HG03196 (cell line): ENCODE measurements at regions not wholly inside any gene's neighbourhood (a gene's known extent, or its start where the extent isn't known, plus 50 kb on each side); places are given as distances from the start of the nearest gene placed in this dataset.
"Not testable (repeated sequence)": the region's sequence is repeated elsewhere in the genome, so short reads cannot be mapped to it uniquely, and the experiment has no call there.

Source experiments
- ATAC-seq: cut with Tn5 transposase; IDR thresholded peaks from one replicate; pipeline ENCODE4 v1.9.1; 2021; ENCODE audit not compliant: unreplicated experiment

DNA sequence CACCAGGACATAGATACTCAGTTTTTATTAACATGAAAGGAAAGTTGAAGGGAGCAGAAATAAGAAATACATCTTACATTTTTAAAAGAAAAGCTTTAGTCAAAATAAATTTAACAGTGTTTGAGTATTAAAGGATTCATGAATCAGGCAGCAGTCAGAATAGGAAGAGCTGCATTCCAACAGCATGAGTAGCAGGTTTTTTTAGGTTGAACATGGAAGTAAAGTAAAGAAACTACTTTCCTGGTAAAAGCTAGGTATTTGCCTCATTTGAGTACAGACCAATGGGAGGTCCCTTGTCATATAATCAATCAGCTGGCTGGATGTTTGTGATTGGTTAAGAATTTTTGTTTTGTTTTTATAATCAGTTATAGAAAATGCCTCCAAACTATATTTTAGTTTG lies 645.9 kb upstream of the INTU start:
- ATAC-seq = no peak

- ATAC-seq = no peak
These were observed 640.8 kb upstream of the INTU start for GRCh38 chr4:126991965-126992364.

DNA sequence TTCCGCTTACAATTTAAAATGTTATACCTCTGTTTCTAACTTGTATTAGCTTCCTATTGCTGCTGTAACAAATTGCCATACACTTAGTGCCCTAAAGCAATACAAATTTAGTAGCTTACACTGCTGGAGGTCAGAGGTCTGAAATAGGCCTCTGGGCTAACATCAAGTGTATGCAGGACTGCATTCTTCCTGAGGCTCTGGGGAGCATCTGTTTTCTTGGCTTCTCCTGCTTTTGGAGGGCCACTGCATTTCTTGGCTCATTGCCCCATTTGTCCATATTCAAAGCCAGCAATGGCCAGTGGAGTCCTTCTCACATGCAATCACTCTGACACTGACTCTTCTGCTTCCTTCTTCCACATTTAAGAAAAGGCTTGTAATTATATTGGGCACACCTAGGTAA lies 639.8 kb upstream of the INTU start:
- no peak for ATAC-seq

DNA sequence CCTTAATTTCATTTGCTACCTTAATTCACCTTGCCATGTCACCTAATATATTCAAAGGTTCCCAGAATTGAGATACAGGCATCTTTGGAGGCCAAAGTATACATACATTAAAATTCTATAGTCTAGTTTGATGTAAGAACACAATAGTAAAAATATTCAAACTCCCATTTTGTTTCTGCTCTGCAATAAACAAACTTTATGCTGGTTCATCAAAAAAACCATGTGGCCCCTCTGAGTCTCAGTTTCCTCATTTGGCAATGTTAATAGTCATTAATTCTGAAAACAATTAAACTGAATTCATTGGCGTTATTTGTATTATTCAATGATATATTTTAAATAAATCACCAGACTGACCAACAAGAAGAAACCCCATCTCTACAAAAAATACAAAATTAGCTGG lies 639.4 kb upstream of the INTU start:
- no peak for ATAC-seq

GRCh38 chr4:126995235-126995634 lies 637.5 kb upstream of the INTU start:
- ATAC-seq = no peak

DNA sequence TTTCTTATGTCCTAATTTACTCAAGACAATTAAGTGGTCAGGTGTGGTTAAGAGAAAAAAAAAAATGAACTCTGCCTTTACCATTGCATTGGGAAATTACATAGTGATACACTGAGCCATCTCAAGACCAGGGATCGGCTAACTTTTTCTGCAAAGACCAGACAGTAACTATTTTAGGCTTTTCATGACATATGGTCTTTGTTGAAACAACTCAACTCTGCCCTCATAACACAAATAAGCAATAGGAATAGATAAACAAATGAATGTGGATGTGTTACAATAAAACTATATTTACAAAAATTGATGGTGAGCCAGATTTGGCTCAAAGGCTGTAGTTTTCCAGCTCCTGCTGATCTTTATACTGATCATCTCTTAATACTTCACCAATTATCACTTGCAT lies 632.6 kb upstream of the INTU start:
- ATAC-seq = no peak

GRCh38 chr4:127000846-127001245 lies 631.9 kb upstream of the INTU start:
- no peak for ATAC-seq

DNA sequence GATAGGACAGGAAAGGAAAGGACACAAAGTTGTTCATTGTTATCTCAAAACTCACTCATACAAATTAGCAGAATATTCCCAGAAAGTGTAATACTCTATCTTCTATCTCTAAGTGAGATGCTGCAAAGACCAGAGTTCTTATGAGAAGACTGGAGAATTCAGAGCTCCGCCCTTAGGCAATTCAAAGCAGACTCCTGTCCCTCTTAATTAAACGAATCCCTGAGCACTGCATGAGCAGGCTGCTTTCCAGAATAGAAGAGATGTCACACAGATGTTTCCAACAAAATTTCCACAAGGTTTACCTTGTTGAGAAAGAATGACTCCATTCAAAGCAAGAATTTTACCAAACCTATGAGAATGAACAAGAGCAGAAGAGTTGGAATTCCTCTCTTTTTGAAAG lies 630.8 kb upstream of the INTU start:
- ATAC-seq = no peak

DNA sequence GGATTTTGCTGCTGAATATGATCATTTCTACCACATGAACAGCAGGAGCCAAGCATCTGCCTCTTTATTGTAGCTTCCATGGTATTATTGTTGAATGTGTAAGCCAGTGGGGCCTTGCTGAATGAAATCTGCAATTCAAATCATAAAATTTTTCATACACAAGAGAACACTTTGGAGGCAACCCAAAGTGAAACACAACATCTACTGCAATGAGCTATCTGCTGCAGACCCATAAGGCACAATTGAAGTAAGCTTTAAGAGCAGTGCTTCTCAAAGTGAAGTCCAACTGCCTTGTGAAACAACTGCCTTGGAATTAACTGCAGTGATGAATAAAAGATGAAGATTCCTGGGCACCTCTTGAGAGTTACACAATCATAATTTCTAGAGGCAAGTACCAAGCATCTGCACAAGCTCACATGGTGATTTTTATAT lies 626.3 kb upstream of the INTU start:
- no peak for ATAC-seq

- no peak for ATAC-seq
These were observed 625.5 kb upstream of the INTU start for GRCh38 chr4:127007305-127007704.

DNA sequence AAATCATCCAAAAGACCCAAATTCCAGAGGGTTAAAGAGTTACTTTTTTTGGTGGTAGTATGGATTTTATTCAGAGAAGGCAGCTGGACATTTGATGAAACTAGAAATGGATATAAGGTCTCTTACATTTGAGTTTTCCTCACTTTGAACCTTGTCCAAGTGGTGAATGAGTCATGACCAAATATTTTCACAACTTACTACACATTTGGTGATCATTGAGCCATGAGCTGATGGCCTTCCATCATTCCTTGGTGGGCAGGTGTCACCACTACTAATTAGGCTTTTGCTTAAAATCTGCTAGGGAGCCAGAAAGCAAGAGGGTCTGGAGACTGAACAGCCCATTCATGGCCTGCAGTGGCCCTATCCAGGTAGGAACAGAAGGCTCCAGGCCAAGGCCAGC lies 620.2 kb upstream of the INTU start:
- ATAC-seq = no peak

GRCh38 chr4:127015667-127016117 lies 617.1 kb upstream of the INTU start:
- ATAC-seq = no peak

- ATAC-seq = no peak
These were observed 614.4 kb upstream of the INTU start for GRCh38 chr4:127018381-127018780.

DNA sequence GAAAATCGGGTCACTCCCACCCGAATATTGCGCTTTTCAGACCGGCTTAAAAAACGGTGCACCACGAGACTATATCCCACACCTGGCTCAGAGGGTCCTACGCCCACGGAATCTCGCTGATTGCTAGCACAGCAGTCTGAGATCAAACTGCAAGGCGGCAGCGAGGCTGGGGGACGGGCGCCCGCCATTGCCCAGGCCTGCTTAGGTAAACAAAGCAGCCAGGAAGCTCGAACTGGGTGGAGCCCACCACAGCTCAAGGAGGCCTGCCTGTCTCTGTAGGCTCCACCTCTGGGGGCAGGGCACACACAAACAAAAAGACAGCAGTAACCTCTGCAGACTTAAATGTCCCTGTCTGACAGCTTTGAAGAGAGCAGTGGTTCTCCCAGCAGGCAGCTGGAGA lies 611.9 kb upstream of the INTU start:
- not testable (repeated sequence) for ATAC-seq

DNA sequence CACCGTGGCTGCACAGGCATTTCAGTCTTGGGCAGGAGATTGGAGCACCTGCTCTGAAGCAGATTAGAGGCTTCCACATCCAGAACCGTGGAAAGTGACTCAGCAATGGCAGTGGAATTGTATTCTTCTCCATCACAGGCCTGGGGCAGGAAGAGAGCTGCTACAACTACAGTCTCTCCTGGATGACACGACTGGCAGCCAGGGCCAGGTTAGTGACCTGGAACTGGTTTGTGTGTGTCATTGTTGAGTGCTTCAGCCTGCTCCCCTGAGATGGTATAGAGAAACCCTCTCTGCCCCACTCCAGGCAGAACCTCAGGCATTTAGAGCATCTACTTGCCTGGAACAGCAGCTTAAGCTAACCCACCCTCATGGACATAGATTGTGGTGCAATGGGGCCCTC lies 596.5 kb upstream of the INTU start:
- ATAC-seq = no peak

GRCh38 chr4:127045861-127046260 lies 586.9 kb upstream of the INTU start:
- no peak for ATAC-seq

- no peak for ATAC-seq
These were observed 584.8 kb upstream of the INTU start for GRCh38 chr4:127047930-127048329.

DNA sequence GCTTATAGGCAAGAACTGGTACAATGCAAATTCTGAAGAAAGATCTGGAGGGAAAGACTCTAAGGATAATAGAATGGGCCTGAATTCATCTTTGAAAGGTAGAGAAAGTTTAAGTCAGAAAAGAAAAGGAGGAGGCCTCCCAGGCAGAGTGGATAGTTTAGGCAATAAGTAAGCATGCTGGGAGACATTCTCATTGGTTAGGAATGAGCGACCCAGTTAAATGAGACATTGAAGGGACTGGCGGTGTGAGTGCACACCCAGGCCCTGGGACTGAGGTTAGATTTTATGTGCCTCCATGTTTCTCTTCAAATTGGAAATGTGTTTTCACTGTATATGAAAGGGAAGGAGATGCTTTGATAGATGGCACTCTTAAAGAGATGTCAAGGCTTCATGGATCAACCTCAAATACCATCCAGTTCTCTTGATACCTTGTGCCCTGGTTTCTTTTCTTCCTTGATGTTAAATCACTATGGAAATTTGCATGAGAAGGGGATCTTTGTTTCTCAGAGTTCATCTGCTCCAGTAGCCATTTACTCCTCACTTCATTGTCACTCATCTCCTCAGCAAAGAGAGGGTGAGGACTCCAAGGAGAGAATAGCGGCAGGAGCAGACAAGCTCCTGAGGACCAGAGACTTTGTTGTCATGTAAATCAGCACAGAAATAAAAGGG lies 584.2 kb upstream of the INTU start:
- ATAC-seq = no peak

GRCh38 chr4:127049526-127049925 lies 583.2 kb upstream of the INTU start:
- no peak for ATAC-seq

- no peak for ATAC-seq
These were observed 580.0 kb upstream of the INTU start for GRCh38 chr4:127052742-127053141.

DNA sequence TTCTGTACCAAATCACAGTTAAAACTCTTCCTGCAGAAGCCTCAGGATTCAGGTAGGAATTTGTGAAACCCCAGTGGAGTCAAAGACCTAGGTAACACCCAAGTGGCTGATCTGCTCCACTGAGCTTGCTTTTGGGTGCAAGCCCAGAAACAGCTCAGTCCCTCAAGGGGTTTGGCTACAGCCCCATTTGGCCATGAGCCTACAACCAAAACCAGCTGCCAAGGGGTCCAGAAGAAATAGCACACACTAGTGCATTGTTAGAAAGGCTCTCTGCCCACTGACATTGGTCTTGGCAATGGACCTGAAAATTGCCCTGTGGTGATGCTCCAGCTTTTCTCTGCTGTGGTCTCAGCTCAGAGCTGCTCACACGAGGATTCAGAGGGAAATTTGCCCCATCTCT lies 577.4 kb upstream of the INTU start:
- no peak for ATAC-seq

DNA sequence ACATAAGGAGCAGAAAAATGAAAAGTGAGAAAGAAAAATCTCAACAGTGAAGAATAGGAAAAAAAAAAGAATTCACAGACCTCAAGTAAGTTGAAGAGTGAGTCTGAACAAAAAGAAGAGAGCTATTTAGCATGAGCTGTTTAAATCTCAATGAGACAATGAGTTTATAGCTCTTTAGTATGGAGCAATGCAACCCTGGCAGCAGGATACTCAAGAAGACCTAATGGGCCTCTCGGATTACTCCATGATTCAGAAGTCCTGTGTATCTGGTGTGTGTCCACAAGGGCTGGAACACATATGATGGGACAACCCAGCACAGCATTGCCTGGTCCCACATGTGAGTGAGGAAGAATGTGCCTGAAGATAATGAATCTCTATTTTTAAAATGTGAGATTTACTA lies 563.1 kb upstream of the INTU start:
- no peak for ATAC-seq

- ATAC-seq = no peak
These were observed 561.3 kb upstream of the INTU start for GRCh38 chr4:127071443-127071842.
